ENCODE measurements at regions not wholly inside any gene's neighbourhood (a gene's known extent, or its start where the extent isn't known, plus 50 kb on each side); places are given as distances from the start of the nearest gene placed in this dataset.
"Not testable (repeated sequence)": the region's sequence is repeated elsewhere in the genome, so short reads cannot be mapped to it uniquely, and the experiment has no call there.

DNA sequence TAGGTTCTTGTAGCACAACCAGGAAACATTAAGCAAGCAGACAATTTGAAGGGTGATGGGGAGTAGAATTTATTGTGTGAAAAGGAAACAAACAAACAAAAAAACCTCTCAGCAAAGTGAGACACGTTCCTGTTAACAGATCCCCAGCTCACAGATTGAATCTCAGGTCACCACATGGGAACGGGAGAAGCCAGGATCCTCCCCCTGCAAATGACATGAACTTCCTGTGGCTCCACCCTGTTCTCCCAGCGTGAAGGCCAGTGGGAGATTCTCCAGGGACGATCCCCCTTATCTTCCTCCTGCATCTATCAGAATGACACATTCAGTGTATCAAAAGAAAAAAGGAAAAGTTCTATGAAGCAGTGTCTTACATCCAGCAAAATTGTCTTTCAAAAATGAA is 1488.1 kb downstream of the OTOL1 start:
- ATAC-seq (no peak), DNase-seq (no peak)
- Mint-ChIP-seq H3K27me3 (no peaks in the 10 kb centered on the region), H3K27ac (no peak overlapping the region), H3K4me3 (no peak overlapping the region), H3K36me3 (ENCODE audit: low read depth) (no peaks in the 10 kb centered on the region), H3K4me1 (ENCODE audit: low read depth) (no peaks in the 10 kb centered on the region), H3K9me3 (peaks cover 14% of the 10 kb centered on the region)
- ChIA-PET POLR2A (no interaction called here), CTCF (no interaction called here)
- intact Hi-C loops (cut with micrococcal nuclease): no loop called here
- TF ChIP-seq, protein P1, sequence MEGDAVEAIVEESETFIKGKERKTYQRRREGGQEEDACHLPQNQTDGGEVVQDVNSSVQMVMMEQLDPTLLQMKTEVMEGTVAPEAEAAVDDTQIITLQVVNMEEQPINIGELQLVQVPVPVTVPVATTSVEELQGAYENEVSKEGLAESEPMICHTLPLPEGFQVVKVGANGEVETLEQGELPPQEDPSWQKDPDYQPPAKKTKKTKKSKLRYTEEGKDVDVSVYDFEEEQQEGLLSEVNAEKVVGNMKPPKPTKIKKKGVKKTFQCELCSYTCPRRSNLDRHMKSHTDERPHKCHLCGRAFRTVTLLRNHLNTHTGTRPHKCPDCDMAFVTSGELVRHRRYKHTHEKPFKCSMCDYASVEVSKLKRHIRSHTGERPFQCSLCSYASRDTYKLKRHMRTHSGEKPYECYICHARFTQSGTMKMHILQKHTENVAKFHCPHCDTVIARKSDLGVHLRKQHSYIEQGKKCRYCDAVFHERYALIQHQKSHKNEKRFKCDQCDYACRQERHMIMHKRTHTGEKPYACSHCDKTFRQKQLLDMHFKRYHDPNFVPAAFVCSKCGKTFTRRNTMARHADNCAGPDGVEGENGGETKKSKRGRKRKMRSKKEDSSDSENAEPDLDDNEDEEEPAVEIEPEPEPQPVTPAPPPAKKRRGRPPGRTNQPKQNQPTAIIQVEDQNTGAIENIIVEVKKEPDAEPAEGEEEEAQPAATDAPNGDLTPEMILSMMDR (IDR thresholded peaks at IDR 0.05): no peak

DNA sequence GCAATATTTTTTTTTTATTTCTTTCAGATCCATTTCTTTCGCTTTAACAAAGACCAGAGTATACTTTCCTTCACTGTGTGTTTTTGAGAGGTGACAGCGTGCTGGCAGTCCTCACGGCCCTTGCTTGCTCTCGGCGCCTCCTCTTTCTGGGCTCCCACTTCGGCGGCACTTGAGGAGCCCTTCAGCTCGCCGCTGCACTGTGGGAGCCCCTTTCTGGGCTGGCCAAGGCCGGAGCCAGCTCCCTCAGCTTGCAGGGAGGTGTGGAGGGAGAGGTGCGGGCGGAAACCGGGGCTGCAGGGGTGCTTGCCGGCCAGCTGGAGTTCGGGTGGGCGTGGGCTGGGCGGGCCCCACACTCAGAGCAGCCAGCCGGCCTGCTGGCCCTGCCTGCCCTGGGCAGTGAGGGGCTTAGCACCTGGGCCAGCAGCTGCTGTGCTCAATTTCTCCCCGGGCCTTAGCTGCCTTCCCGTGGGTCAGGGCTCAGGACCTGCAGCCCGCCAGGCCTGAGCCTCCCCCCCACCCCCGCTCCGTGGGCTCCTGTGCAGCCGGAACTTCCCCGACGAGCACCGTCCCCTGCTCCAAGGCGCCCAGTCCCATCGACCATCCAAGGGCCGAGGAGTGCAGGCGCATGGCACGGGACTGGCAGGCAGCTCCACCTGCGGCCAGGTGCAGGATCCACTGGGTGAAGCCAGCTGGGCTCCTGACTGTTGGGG is 1490.6 kb downstream of the OTOL1 start:
- H3K27me3 Mint-ChIP-seq; CTCF ChIA-PET; H3K36me3 Mint-ChIP-seq (ENCODE audit: low read depth); H3K27ac Mint-ChIP-seq; ATAC-seq; DNase-seq; POLR2A ChIA-PET; intact Hi-C loops (cut with micrococcal nuclease); H3K4me3 Mint-ChIP-seq; H3K4me1 Mint-ChIP-seq (ENCODE audit: low read depth): not testable (repeated sequence)
- H3K9me3 Mint-ChIP-seq: peaks cover 14% of the 10 kb centered on the region

- no peak overlapping the region for H3K4me3 Mint-ChIP-seq
- no peak overlapping the region for H3K27ac Mint-ChIP-seq
- H3K36me3 Mint-ChIP-seq (ENCODE audit: low read depth): no peaks in the 10 kb centered on the region
- intact Hi-C loops (cut with micrococcal nuclease): no loop called here
- ATAC-seq (no peak), DNase-seq (no peak)
- ChIA-PET CTCF (no interaction called here), POLR2A (no interaction called here)
- no peaks in the 10 kb centered on the region for H3K4me1 Mint-ChIP-seq (ENCODE audit: low read depth)
- H3K9me3 Mint-ChIP-seq: peaks cover 24% of the 10 kb centered on the region
- no peaks in the 10 kb centered on the region for H3K27me3 Mint-ChIP-seq
- TF ChIP-seq, protein P1 (IDR thresholded peaks at IDR 0.05): no peak
Measured at GRCh38 chr3:162992741-162993140, 1496.1 kb downstream of the OTOL1 start.

- H3K4me3 Mint-ChIP-seq: no peak overlapping the region
- no peak overlapping the region for H3K27ac Mint-ChIP-seq
- ChIA-PET POLR2A (no interaction called here), CTCF (no interaction called here)
- ATAC-seq (no peak), DNase-seq (no peak)
- H3K27me3 Mint-ChIP-seq: no peaks in the 10 kb centered on the region
- H3K4me1 Mint-ChIP-seq (ENCODE audit: low read depth): no peaks in the 10 kb centered on the region
- no peaks in the 10 kb centered on the region for H3K36me3 Mint-ChIP-seq (ENCODE audit: low read depth)
- intact Hi-C loops (cut with micrococcal nuclease): no loop called here
- TF ChIP-seq, protein P1 (IDR thresholded peaks at IDR 0.05): no peak
- H3K9me3 Mint-ChIP-seq: peaks cover 21% of the 10 kb centered on the region
Measured at GRCh38 chr3:162994165-162994564, 1497.6 kb downstream of the OTOL1 start.

DNA sequence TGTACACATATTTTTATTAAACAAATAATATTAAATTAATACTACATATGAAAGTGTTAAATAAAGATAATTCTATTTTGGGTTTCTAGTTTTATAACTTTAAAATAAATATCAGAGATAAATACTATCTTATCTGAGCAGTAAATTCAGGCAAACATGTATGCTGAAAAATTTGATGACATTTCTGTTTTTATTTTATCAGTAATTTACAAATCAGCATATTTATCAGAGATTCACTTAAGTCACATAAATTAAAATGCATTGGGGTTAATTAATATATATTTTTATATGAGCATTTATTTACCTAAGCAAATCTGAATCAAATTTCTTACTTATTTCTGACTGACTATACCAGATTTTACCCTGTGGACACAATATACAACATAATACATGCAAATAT is 1499.8 kb downstream of the OTOL1 start:
- Mint-ChIP-seq H3K4me3 (no peak overlapping the region), H3K27me3 (no peaks in the 10 kb centered on the region), H3K4me1 (ENCODE audit: low read depth) (no peaks in the 10 kb centered on the region), H3K36me3 (ENCODE audit: low read depth) (no peaks in the 10 kb centered on the region), H3K9me3 (peaks cover 21% of the 10 kb centered on the region), H3K27ac (no peak overlapping the region)
- DNase-seq (no peak), ATAC-seq (no peak)
- intact Hi-C loops (cut with micrococcal nuclease): no loop called here
- ChIA-PET POLR2A (no interaction called here), CTCF (no interaction called here)
- TF ChIP-seq, protein P1 (IDR thresholded peaks at IDR 0.05): no peak
